ENCODE measurements at regions not wholly inside any gene's neighbourhood (a gene's known extent, or its start where the extent isn't known, plus 50 kb on each side); places are given as distances from the start of the nearest gene placed in this dataset.

DNA sequence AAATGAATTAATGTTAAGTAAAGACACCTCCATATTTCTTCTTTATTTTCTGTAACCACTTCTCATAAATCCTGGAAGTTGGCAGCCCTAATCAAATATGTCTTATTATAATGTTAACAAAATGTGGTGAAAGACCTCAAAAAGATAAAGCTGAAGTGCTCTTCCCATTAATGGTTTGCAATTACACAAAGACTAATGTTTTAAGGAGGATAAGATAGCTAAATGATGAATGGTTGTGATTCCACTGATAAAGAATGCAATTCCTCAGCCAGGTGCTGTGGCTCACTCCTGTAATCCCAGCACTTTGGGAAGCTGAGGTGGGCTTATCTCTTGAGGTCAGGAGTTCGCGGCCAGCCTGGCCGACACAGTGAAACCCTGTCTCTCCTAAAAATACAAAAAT lies 125.8 kb upstream of the SNX2 start:
- DNase-seq, result no peak
- no peaks in the 10 kb centered on the region; a peak in 1 of 4 replicates for H3K4me1 ChIP-seq (ENCODE audit: control insufficient read depth in 1 of 2, insufficient read depth in 2 of 2, low read depth in 1 of 2, low read length in 1 of 2)

More for the DNA sequence above, 125.8 kb upstream of the SNX2 start:
- POLR2A ChIA-PET, result no interaction called here
- CTCF ChIA-PET, result interaction anchor here (1.1 kb wide), 1 partner anchor 124 kb away, joined by 4 read pairs; no protein-coding TSS in a partner anchor
- Histone ChIP-seq H3K27ac (ENCODE audit: low read depth in 2 of 2, low read length in 1 of 2) (no peak overlapping the region), H3K4me2 (no peak overlapping the region), H3F3A (replicated peaks; ENCODE audit: insufficient read depth) (no peaks in the 10 kb centered on the region), H4K20me1 (ENCODE audit: insufficient read depth) (no peaks in the 10 kb centered on the region), H3K9me3 (no peaks in the 10 kb centered on the region), H3K9me2 (no peaks in the 10 kb centered on the region), H3K79me2 (ENCODE audit: insufficient read depth) (no peaks in the 10 kb centered on the region), H3K9ac (no peak overlapping the region), H2AFZ (ENCODE audit: low read depth) (no peak overlapping the region), H3K27me3 (ENCODE audit: insufficient read depth) (no peaks in the 10 kb centered on the region), H3K36me3 (replicated peaks in 1 of 2; ENCODE audit: control insufficient read depth in 1 of 2, insufficient read depth in 2 of 2, low read length in 1 of 2) (no peaks in the 10 kb centered on the region), H3K4me3 (ENCODE audit: low read depth in 2 of 2, low read length in 1 of 2) (no peak overlapping the region)
- TF ChIP-seq FOSL2 (IDR thresholded peaks at IDR 0.05; ENCODE audit: borderline replicate concordance, low read depth) (no peak), ELF1 (IDR thresholded peaks at IDR 0.05) (no peak), MAX (IDR thresholded peaks at IDR 0.05; ENCODE audit: low read depth) (no peak), RXRA (IDR thresholded peaks at IDR 0.05; ENCODE audit: borderline replicate concordance, low read depth) (no peak), YY1 (IDR thresholded peaks at IDR 0.05; ENCODE audit: low read depth) (no peak), GABPA (IDR thresholded peaks at IDR 0.05; ENCODE audit: low read depth) (no peak), NFIC (IDR thresholded peaks at IDR 0.05; ENCODE audit: borderline replicate concordance) (no peak), CTCF (IDR thresholded peaks at IDR 0.05) (no peak), ZBTB33 (IDR thresholded peaks at IDR 0.05; ENCODE audit: borderline replicate concordance, low read depth) (no peak), USF1 (IDR thresholded peaks at IDR 0.05; ENCODE audit: borderline replicate concordance, low read depth) (no peak), PBX3 (IDR thresholded peaks at IDR 0.05) (no peak), EP300 (IDR thresholded peaks at IDR 0.05; ENCODE audit: borderline replicate concordance in 1 of 2, low read depth in 1 of 2, low read length in 1 of 2) (no peak), TEAD4 (IDR thresholded peaks at IDR 0.05; ENCODE audit: borderline replicate concordance, insufficient read depth) (no peak), SIN3A (IDR thresholded peaks at IDR 0.05; ENCODE audit: borderline replicate concordance, low read depth, low read length) (no peak), TAF1 (IDR thresholded peaks at IDR 0.05; ENCODE audit: borderline replicate concordance, low read depth, low read length) (no peak), JUND (IDR thresholded peaks at IDR 0.05) (no peak), FOXJ3 (CRISPR knock-in tag; IDR thresholded peaks at IDR 0.05) (no peak), RFX5 (IDR thresholded peaks at IDR 0.05; ENCODE audit: low read length) (no peak)
- TF ChIP-seq, protein P1, sequence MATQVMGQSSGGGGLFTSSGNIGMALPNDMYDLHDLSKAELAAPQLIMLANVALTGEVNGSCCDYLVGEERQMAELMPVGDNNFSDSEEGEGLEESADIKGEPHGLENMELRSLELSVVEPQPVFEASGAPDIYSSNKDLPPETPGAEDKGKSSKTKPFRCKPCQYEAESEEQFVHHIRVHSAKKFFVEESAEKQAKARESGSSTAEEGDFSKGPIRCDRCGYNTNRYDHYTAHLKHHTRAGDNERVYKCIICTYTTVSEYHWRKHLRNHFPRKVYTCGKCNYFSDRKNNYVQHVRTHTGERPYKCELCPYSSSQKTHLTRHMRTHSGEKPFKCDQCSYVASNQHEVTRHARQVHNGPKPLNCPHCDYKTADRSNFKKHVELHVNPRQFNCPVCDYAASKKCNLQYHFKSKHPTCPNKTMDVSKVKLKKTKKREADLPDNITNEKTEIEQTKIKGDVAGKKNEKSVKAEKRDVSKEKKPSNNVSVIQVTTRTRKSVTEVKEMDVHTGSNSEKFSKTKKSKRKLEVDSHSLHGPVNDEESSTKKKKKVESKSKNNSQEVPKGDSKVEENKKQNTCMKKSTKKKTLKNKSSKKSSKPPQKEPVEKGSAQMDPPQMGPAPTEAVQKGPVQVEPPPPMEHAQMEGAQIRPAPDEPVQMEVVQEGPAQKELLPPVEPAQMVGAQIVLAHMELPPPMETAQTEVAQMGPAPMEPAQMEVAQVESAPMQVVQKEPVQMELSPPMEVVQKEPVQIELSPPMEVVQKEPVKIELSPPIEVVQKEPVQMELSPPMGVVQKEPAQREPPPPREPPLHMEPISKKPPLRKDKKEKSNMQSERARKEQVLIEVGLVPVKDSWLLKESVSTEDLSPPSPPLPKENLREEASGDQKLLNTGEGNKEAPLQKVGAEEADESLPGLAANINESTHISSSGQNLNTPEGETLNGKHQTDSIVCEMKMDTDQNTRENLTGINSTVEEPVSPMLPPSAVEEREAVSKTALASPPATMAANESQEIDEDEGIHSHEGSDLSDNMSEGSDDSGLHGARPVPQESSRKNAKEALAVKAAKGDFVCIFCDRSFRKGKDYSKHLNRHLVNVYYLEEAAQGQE (IDR thresholded peaks at IDR 0.05; ENCODE audit: low read depth, low read length), result no peak
- TF ChIP-seq, protein P2, sequence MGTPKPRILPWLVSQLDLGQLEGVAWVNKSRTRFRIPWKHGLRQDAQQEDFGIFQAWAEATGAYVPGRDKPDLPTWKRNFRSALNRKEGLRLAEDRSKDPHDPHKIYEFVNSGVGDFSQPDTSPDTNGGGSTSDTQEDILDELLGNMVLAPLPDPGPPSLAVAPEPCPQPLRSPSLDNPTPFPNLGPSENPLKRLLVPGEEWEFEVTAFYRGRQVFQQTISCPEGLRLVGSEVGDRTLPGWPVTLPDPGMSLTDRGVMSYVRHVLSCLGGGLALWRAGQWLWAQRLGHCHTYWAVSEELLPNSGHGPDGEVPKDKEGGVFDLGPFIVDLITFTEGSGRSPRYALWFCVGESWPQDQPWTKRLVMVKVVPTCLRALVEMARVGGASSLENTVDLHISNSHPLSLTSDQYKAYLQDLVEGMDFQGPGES (IDR thresholded peaks at IDR 0.05; ENCODE audit: low read depth, low read length), result no peak
- WGBS (ENCODE audit: low lambda C conversion rate), result 74% methylated on average over 3 of the region's 3 CpGs
